Mesenchymal stem cell (in vitro differentiated cells and primary cell): ENCODE measurements at regions not wholly inside any gene's neighbourhood (a gene's known extent, or its start where the extent isn't known, plus 50 kb on each side); places are given as distances from the start of the nearest gene placed in this dataset.
"Not testable (repeated sequence)": the region's sequence is repeated elsewhere in the genome, so short reads cannot be mapped to it uniquely, and the experiment has no call there.

Experiments
- DNase-seq: peaks from one replicate; pipeline ENCODE4 v3.0.0-alpha.2; 2013
- H2AFZ ChIP-seq: one replicate; pipeline ENCODE4 v1.6.1; 2013; ENCODE audit warnings: low read depth, mild to moderate bottlenecking, control low read depth, inconsistent platforms, low read length, moderate library complexity
- H2AK5ac ChIP-seq: 2 replicates; pipeline ENCODE4 v1.6.1; 2013; ENCODE audit warnings: low read length, moderate library complexity, mild to moderate bottlenecking, inconsistent platforms; ENCODE audit not compliant: severe bottlenecking
- H2BK120ac ChIP-seq: one replicate; pipeline ENCODE4 v1.6.1; 2013; ENCODE audit warnings: low read depth, mild to moderate bottlenecking, inconsistent platforms, low read length, moderate library complexity
- H2BK12ac ChIP-seq, 2 experiments: one replicate each; pipeline ENCODE4 v1.6.1; 2013; ENCODE audit warnings: inconsistent platforms in 2 of 2, low read length in 2 of 2, mild to moderate bottlenecking in 2 of 2, moderate library complexity in 2 of 2, control low read depth in 1 of 2
- H2BK15ac ChIP-seq: one replicate; pipeline ENCODE4 v1.6.1; 2013; ENCODE audit warnings: mild to moderate bottlenecking, low read depth, inconsistent platforms; ENCODE audit not compliant: poor library complexity, severe bottlenecking
- H2BK5ac ChIP-seq: 2 replicates; pipeline ENCODE4 v1.6.1; 2013; ENCODE audit warnings: low read depth, mild to moderate bottlenecking, low read length, control low read depth, inconsistent platforms; ENCODE audit not compliant: poor library complexity, severe bottlenecking
- H3K14ac ChIP-seq, 2 experiments: one replicate each; pipeline ENCODE4 v1.6.1; 2013; ENCODE audit warnings: inconsistent platforms in 2 of 2, low read length in 2 of 2, control low read depth in 1 of 2, mild to moderate bottlenecking in 1 of 2, moderate library complexity in 1 of 2
- H3K18ac ChIP-seq, 2 experiments: one replicate each; pipeline ENCODE4 v1.6.1; 2013; ENCODE audit warnings: inconsistent platforms in 2 of 2, low read length in 2 of 2, control low read depth in 1 of 2, low read depth in 1 of 2, mild to moderate bottlenecking in 1 of 2
- H3K23ac ChIP-seq, 2 experiments: one replicate each; pipeline ENCODE4 v1.6.1; 2013; ENCODE audit warnings: inconsistent platforms in 2 of 2, low read length in 2 of 2, mild to moderate bottlenecking in 2 of 2, moderate library complexity in 2 of 2, control low read depth in 1 of 2
- H3K27ac ChIP-seq: 2 replicates; pipeline ENCODE4 v1.5.1; 2013; ENCODE audit warnings: mild to moderate bottlenecking, moderate library complexity, low read length, control low read depth, inconsistent platforms; ENCODE audit not compliant: poor library complexity, severe bottlenecking
- H3K27me3 ChIP-seq, 2 experiments: 2 replicates each; pipeline versions ENCODE4 v1.6.1 to v1.7.0; 2013; ENCODE audit warnings: low read length in 2 of 2, mild to moderate bottlenecking in 2 of 2, moderate library complexity in 2 of 2, control low read depth in 1 of 2, inconsistent platforms in 1 of 2; ENCODE audit not compliant: control insufficient read depth in 1 of 2, insufficient read depth in 1 of 2
- H3K36me3 ChIP-seq, 2 experiments: 2 replicates each; pipeline versions ENCODE4 v1.6.1 to v1.7.0; 2013; ENCODE audit warnings: low read length in 2 of 2, control low read depth in 1 of 2, inconsistent platforms in 1 of 2, low read depth in 1 of 2, mild to moderate bottlenecking in 1 of 2; ENCODE audit not compliant: insufficient read depth in 2 of 2, control insufficient read depth in 1 of 2
- H3K4ac ChIP-seq, 2 experiments: one replicate each; pipeline ENCODE4 v1.6.1; 2013; ENCODE audit warnings: inconsistent platforms in 2 of 2, low read length in 2 of 2, mild to moderate bottlenecking in 2 of 2, moderate library complexity in 2 of 2, control low read depth in 1 of 2, low read depth in 1 of 2
- H3K4me1 ChIP-seq: 2 replicates; pipeline ENCODE4 v1.6.1; 2013; ENCODE audit warnings: low read depth, low read length, control low read depth; ENCODE audit not compliant: control insufficient read depth, insufficient read depth
- H3K4me2 ChIP-seq: 2 replicates; pipeline ENCODE4 v1.6.1; 2013; ENCODE audit warnings: low read length, mild to moderate bottlenecking, inconsistent platforms; ENCODE audit not compliant: poor library complexity, severe bottlenecking
- H3K4me3 ChIP-seq, 2 experiments: 2 replicates each; pipeline versions ENCODE4 v1.5.1 to v1.7.0; 2013; ENCODE audit warnings: low read length in 2 of 2, mild to moderate bottlenecking in 2 of 2, control low read depth in 1 of 2, low read depth in 1 of 2; ENCODE audit not compliant: insufficient read depth in 1 of 2
- H3K79me1 ChIP-seq: replicated peaks from 2 replicates; pipeline ENCODE4 v1.6.1; 2013; ENCODE audit warnings: mild to moderate bottlenecking, control low read depth, low read length, inconsistent platforms; ENCODE audit not compliant: poor library complexity, severe bottlenecking
- H3K9ac ChIP-seq: 2 replicates; pipeline ENCODE4 v1.7.0; 2013; ENCODE audit warnings: mild to moderate bottlenecking, low read length, moderate library complexity
- H3K9me3 ChIP-seq: 2 replicates; pipeline ENCODE4 v1.7.0; 2013; ENCODE audit warnings: mild to moderate bottlenecking, low read length; ENCODE audit not compliant: control insufficient read depth
- H4K8ac ChIP-seq: one replicate; pipeline ENCODE4 v1.6.1; 2013; ENCODE audit warnings: inconsistent platforms, mild to moderate bottlenecking, low read length, moderate library complexity
- H4K91ac ChIP-seq: one replicate; pipeline ENCODE4 v1.6.1; 2013; ENCODE audit warnings: mild to moderate bottlenecking, low read length, inconsistent platforms
- WGBS: methylation state at CpG from one replicate; pipeline ENCODE4 v1.1.7; 2013; ENCODE audit warnings: mixed read lengths; 5-methylcytosine and 5-hydroxymethylcytosine counted together

GRCh38 chr6:57822896-57823358, 505.5 kb downstream of the PRIM2 start:
- Histone ChIP-seq H3K36me3 (no peaks in the 10 kb centered on the region), H3K14ac (no peak overlapping the region), H2BK12ac (no peak overlapping the region), H3K4me2 (no peak overlapping the region), H3K18ac (no peak overlapping the region), H3K23ac (no peak overlapping the region), H2BK5ac (no peak overlapping the region), H2BK120ac (no peak overlapping the region), H3K9ac (no peak overlapping the region), H3K4ac (no peak overlapping the region), H3K4me3 (peak overlapping the region in 1 of 2 experiments; percentile 71), H3K79me1 (no peaks in the 10 kb centered on the region), H2BK15ac (no peak overlapping the region), H2AFZ (no peak overlapping the region), H3K9me3 (no peaks in the 10 kb centered on the region), H4K8ac (no peak overlapping the region), H3K27ac (no peak overlapping the region), H3K4me1 (no peaks in the 10 kb centered on the region), H3K27me3 (peaks cover 5 to 22% of the 10 kb centered on the region in 2 experiments), H2AK5ac (no peak overlapping the region), H4K91ac (no peak overlapping the region)
- WGBS: 65% methylated on average over 24 of the region's 27 CpGs
- DNase-seq: no peak

GRCh38 chr6:57837622-57838209, 520.3 kb downstream of the PRIM2 start:
- not testable (repeated sequence) for H2BK5ac ChIP-seq, H3K23ac ChIP-seq, H3K79me1 ChIP-seq, H2BK12ac ChIP-seq, H3K9ac ChIP-seq, H4K8ac ChIP-seq, H2BK120ac ChIP-seq, H3K14ac ChIP-seq, H3K4me3 ChIP-seq, H2BK15ac ChIP-seq, H3K4me2 ChIP-seq, H3K18ac ChIP-seq, H3K9me3 ChIP-seq, H3K36me3 ChIP-seq, H4K91ac ChIP-seq, H3K27me3 ChIP-seq, H2AK5ac ChIP-seq, DNase-seq, H3K27ac ChIP-seq, H3K4me1 ChIP-seq, H3K4ac ChIP-seq, H2AFZ ChIP-seq
- 71% methylated on average over 6 of the region's 9 CpGs for WGBS

GRCh38 chr6:57841551-57841950, 524.1 kb downstream of the PRIM2 start:
- H2BK120ac ChIP-seq, H3K18ac ChIP-seq, H3K4me3 ChIP-seq, H2BK5ac ChIP-seq, H3K4me1 ChIP-seq, H3K23ac ChIP-seq, H4K8ac ChIP-seq, H2AFZ ChIP-seq, H3K4me2 ChIP-seq, H3K9me3 ChIP-seq, H2BK15ac ChIP-seq, H4K91ac ChIP-seq, H3K27me3 ChIP-seq, H3K27ac ChIP-seq, H3K9ac ChIP-seq, H2BK12ac ChIP-seq, H3K79me1 ChIP-seq, H3K14ac ChIP-seq, DNase-seq, H3K4ac ChIP-seq, H3K36me3 ChIP-seq, H2AK5ac ChIP-seq: not testable (repeated sequence)
- WGBS: 85% methylated on average over 4 of the region's 6 CpGs

- H4K91ac ChIP-seq, H2AFZ ChIP-seq, H3K14ac ChIP-seq, H3K9me3 ChIP-seq, H3K4ac ChIP-seq, H3K4me1 ChIP-seq, H2BK5ac ChIP-seq, H3K27ac ChIP-seq, H3K36me3 ChIP-seq, H2BK12ac ChIP-seq, H3K9ac ChIP-seq, H2BK15ac ChIP-seq, DNase-seq, H3K27me3 ChIP-seq, H3K4me2 ChIP-seq, H3K18ac ChIP-seq, H3K79me1 ChIP-seq, H2AK5ac ChIP-seq, H2BK120ac ChIP-seq, H4K8ac ChIP-seq, H3K23ac ChIP-seq: not testable (repeated sequence)
- H3K4me3 ChIP-seq: peak overlapping the region in 1 of 2 experiments; percentile 33
- WGBS: 88% methylated on average over 21 of the region's 44 CpGs
Measured at GRCh38 chr6:57853745-57854407, 536.4 kb downstream of the PRIM2 start.
